Transverse colon (tissue), 4 donors: ENCODE measurements at regions not wholly inside any gene's neighbourhood (a gene's known extent, or its start where the extent isn't known, plus 50 kb on each side); places are given as distances from the start of the nearest gene placed in this dataset.

Experiments used
- DNase-seq: peaks from one replicate; pipeline ENCODE4 v3.0.0-alpha.2; 2019
- H3K27ac ChIP-seq, 4 donors: fragments of 200-600 bp; sonication (generic); 2 replicates each; pipeline ENCODE4 v1.5.1; 2016 to 2018; ENCODE audit warnings: inconsistent platforms in 4 of 4
- H3K27me3 ChIP-seq: fragments of 200-600 bp; sonication (generic); 2 replicates; pipeline ENCODE4 v1.5.1; 2017; ENCODE audit warnings: inconsistent platforms
- H3K36me3 ChIP-seq, 4 donors: fragments of 200-600 bp; sonication (generic); 2 replicates each; pipeline ENCODE4 v1.5.1; 2017 to 2019; ENCODE audit warnings: inconsistent platforms in 4 of 4
- H3K4me1 ChIP-seq, 4 donors: fragments of 200-600 bp; sonication (generic); 2 replicates each; pipeline ENCODE4 v1.5.1; 2017 to 2020; ENCODE audit warnings: inconsistent platforms in 4 of 4
- H3K4me3 ChIP-seq, 4 donors: fragments of 200-600 bp; sonication (generic); 1 replicate in 1 of 4; 2 replicates in 3 of 4; pipeline versions ENCODE4 v1.5.1 to v1.6.1; 2017 to 2019; ENCODE audit warnings: inconsistent platforms in 4 of 4
- H3K9me3 ChIP-seq, 2 donors: fragments of 200-600 bp; sonication (generic); 2 replicates each; pipeline ENCODE4 v1.5.1; 2017 to 2019; ENCODE audit warnings: inconsistent platforms in 2 of 2
- CTCF ChIP-seq, 5 experiments: fragments of 200-600 bp in 3 of 5; fragments of 450-650 bp in 2 of 5; sonication (generic) in 3 of 5; IDR thresholded peaks; 1 replicate in 2 of 5; 2 replicates in 3 of 5; pipeline ENCODE4 v1.5.1; 2016 to 2017; ENCODE audit warnings: antibody characterized with exemption in 5 of 5, inconsistent platforms in 3 of 5, mild to moderate bottlenecking in 2 of 5, moderate library complexity in 1 of 5
- EP300 ChIP-seq: sonication (generic); formaldehyde crosslinking; IDR thresholded peaks from one replicate; pipeline ENCODE4 v1.6.1; 2017; ENCODE audit warnings: antibody characterized with exemption, low read depth
- POLR2A ChIP-seq: fragments of 450-650 bp; IDR thresholded peaks from one replicate; pipeline ENCODE4 v1.6.1; 2016; ENCODE audit warnings: antibody characterized with exemption, mild to moderate bottlenecking, moderate library complexity
- POLR2AphosphoS5 ChIP-seq, 3 donors: sonication (generic); formaldehyde crosslinking; IDR thresholded peaks; one replicate each; pipeline ENCODE4 v1.6.1; 2016; ENCODE audit warnings: antibody characterized with exemption in 3 of 3
- WGBS, 2 donors: methylation state at CpG; one replicate each; pipeline ENCODE4 v1.1.5; 2018; ENCODE audit warnings: low coverage in 1 of 2; 5-methylcytosine and 5-hydroxymethylcytosine counted together
- in situ Hi-C, 4 donors: fragments of 200-750 bp; cut with MboI; loops; one replicate each; pipeline versions ENCODE4 v1.15.0 to v1.15.1; 2017; ENCODE audit warnings: low sequenced_read_pairs in 3 of 4, low pct_ligation_motif_present in 1 of 4, low pct_unique_long_range_greater_than_20kb in 1 of 4
- intact Hi-C: fragments of 100-400 bp; cut with DNase I; formaldehyde crosslinking; loops from one replicate; pipeline ENCODE4 v1.15.1; 2023; ENCODE audit warnings: low total_unique reads

GRCh38 chr1:58905628-58906221, 121.9 kb upstream of the JUN start:
- no peaks in the 10 kb centered on the region for H3K9me3 ChIP-seq
- in situ Hi-C loops: loop anchor here in 2 of 4 donors (10.0 to 25.0 kb wide), 2 partner anchors 121 to 382 kb away; partner anchors contain the start of genes FGGY (in 1 of the 2) and JUN (in 1 of the 2)
- intact Hi-C loops: loop anchor here (10.0 kb wide), 1 partner anchor 799 kb away; no protein-coding TSS in a partner anchor
- no peak overlapping the region for H3K27ac ChIP-seq
- no peak for TF ChIP-seq POLR2AphosphoS5 (IDR thresholded peaks at IDR 0.05)
- no peak for TF ChIP-seq CTCF (IDR thresholded peaks at IDR 0.05)
- WGBS, 2 donors: 60 to 75% methylated on average over 1 to 3 of the region's 3 CpGs
- peaks cover 0 to 31% (median 13%) of the 10 kb centered on the region in 4 donors for H3K4me1 ChIP-seq
- DNase-seq: no peak
- no peaks in the 10 kb centered on the region for H3K27me3 ChIP-seq
- no peaks in the 10 kb centered on the region for H3K36me3 ChIP-seq
- H3K4me3 ChIP-seq: no peak overlapping the region

GRCh38 chr1:58907398-58907797, 123.6 kb upstream of the JUN start:
- Histone ChIP-seq H3K4me1 (peaks cover 0 to 26% (median 15%) of the 10 kb centered on the region in 4 donors), H3K4me3 (no peak overlapping the region), H3K27ac (peak overlapping the region in 1 of 4 donors; percentile 14), H3K9me3 (no peaks in the 10 kb centered on the region), H3K27me3 (no peaks in the 10 kb centered on the region), H3K36me3 (no peaks in the 10 kb centered on the region)
- intact Hi-C loops: loop anchor here (10.0 kb wide), 1 partner anchor 797 kb away; no protein-coding TSS in a partner anchor
- no peak for DNase-seq
- in situ Hi-C loops: loop anchor here in 2 of 4 donors (10.0 to 25.0 kb wide), 2 partner anchors 123 to 380 kb away; partner anchors contain the start of genes FGGY (in 1 of the 2) and JUN (in 1 of the 2)
- no peak for TF ChIP-seq EP300
- TF ChIP-seq POLR2AphosphoS5 (IDR thresholded peaks at IDR 0.05): no peak
- TF ChIP-seq CTCF (IDR thresholded peaks at IDR 0.05): no peak
- no peak for TF ChIP-seq POLR2A
- 65% methylated on average over 3 of the region's 3 CpGs for WGBS, 2 donors

- TF ChIP-seq POLR2AphosphoS5 (IDR thresholded peaks at IDR 0.05) (no peak), EP300 (no peak), POLR2A (no peak), CTCF (IDR thresholded peaks at IDR 0.05) (no peak)
- Histone ChIP-seq H3K4me1 (peaks cover 0 to 16% (median 12%) of the 10 kb centered on the region in 4 donors), H3K36me3 (no peaks in the 10 kb centered on the region), H3K27me3 (no peaks in the 10 kb centered on the region), H3K9me3 (no peaks in the 10 kb centered on the region), H3K4me3 (no peak overlapping the region), H3K27ac (no peak overlapping the region)
- intact Hi-C loops: loop anchor here (10.0 kb wide), 1 partner anchor 796 kb away; no protein-coding TSS in a partner anchor
- 86 to 88% methylated on average over 3 of the region's 3 CpGs for WGBS, 2 donors
- DNase-seq: no peak
- in situ Hi-C loops: loop anchor here in 2 of 4 donors (10.0 to 25.0 kb wide), 2 partner anchors 124 to 378 kb away; partner anchors contain the start of genes FGGY (in 1 of the 2) and JUN (in 1 of the 2)
Measured at GRCh38 chr1:58908561-58909560, 125.0 kb upstream of the JUN start.
